Hepatocyte (in vitro differentiated cells): ENCODE measurements at regions not wholly inside any gene's neighbourhood (a gene's known extent, or its start where the extent isn't known, plus 50 kb on each side); places are given as distances from the start of the nearest gene placed in this dataset.

Source experiments
- DNase-seq: peaks from one replicate; pipeline ENCODE4 v3.0.0-alpha.2; 2016; ENCODE audit warnings: low spot score
- H2AFZ ChIP-seq: fragments of 200-600 bp; sonication (generic); 2 replicates; pipeline ENCODE4 v1.6.0; 2016; ENCODE audit warnings: antibody characterized with exemption, mild to moderate bottlenecking
- H3K27ac ChIP-seq: fragments of 200-600 bp; sonication (generic); 2 replicates; pipeline ENCODE4 v1.5.1; 2016; ENCODE audit warnings: mild to moderate bottlenecking
- H3K27me3 ChIP-seq: fragments of 200-600 bp; sonication (generic); 2 replicates; pipeline ENCODE4 v1.6.1; 2016
- H3K36me3 ChIP-seq: fragments of 200-600 bp; sonication (generic); replicated peaks from 2 replicates; pipeline ENCODE4 v1.5.1; 2016; ENCODE audit warnings: low read depth; ENCODE audit not compliant: insufficient read depth
- H3K4me1 ChIP-seq: fragments of 200-600 bp; sonication (generic); 2 replicates; pipeline ENCODE4 v1.5.1; 2016; ENCODE audit warnings: mild to moderate bottlenecking, moderate library complexity; ENCODE audit not compliant: insufficient read depth
- H3K4me2 ChIP-seq: fragments of 200-600 bp; sonication (generic); 2 replicates; pipeline ENCODE4 v1.6.0; 2016
- H3K4me3 ChIP-seq: fragments of 200-600 bp; sonication (generic); 2 replicates; pipeline ENCODE4 v1.5.1; 2016; ENCODE audit warnings: mild to moderate bottlenecking
- H3K79me2 ChIP-seq: fragments of 200-600 bp; sonication (generic); 2 replicates; pipeline ENCODE4 v1.6.0; 2017; ENCODE audit warnings: mild to moderate bottlenecking
- H3K9me2 ChIP-seq: fragments of 200-600 bp; sonication (generic); replicated peaks from 2 replicates; pipeline ENCODE4 v1.6.0; 2017; ENCODE audit warnings: mild to moderate bottlenecking; ENCODE audit not compliant: insufficient read depth
- H3K9me3 ChIP-seq: fragments of 200-600 bp; sonication (generic); 2 replicates; pipeline ENCODE4 v1.5.1; 2016; ENCODE audit warnings: low read depth, mild to moderate bottlenecking
- H4K20me1 ChIP-seq: fragments of 200-600 bp; sonication (generic); 2 replicates; pipeline ENCODE4 v1.6.0; 2016; ENCODE audit warnings: mild to moderate bottlenecking; ENCODE audit not compliant: insufficient read depth, poor library complexity, severe bottlenecking
- EZH2 ChIP-seq: fragments of 200-600 bp; sonication (generic); IDR thresholded peaks from 2 replicates; pipeline ENCODE4 v1.6.1; 2016; ENCODE audit warnings: antibody characterized with exemption, mild to moderate bottlenecking, borderline replicate concordance
- EZH2phosphoT487 ChIP-seq: fragments of 200-600 bp; sonication (generic); IDR thresholded peaks from one replicate; pipeline ENCODE4 v1.6.1; 2018; ENCODE audit warnings: antibody characterized with exemption, mild to moderate bottlenecking, low read depth, moderate library complexity; ENCODE audit not compliant: unreplicated experiment, severe bottlenecking
- whole genome bisulfite sequencing: methylation state at CpG from one replicate; pipeline ENCODE4 v1.1.6; 2016; ENCODE audit warnings: low lambda C conversion rate; ENCODE audit errors: missing lambda C conversion rate; 5-methylcytosine and 5-hydroxymethylcytosine counted together
- TF ChIP-seq, protein P1 (sequence below): fragments of 200-600 bp; sonication (generic); IDR thresholded peaks from 2 replicates; pipeline ENCODE4 v1.5.1; 2016; ENCODE audit warnings: antibody characterized with exemption, mild to moderate bottlenecking; ENCODE audit not compliant: poor library complexity

DNA sequence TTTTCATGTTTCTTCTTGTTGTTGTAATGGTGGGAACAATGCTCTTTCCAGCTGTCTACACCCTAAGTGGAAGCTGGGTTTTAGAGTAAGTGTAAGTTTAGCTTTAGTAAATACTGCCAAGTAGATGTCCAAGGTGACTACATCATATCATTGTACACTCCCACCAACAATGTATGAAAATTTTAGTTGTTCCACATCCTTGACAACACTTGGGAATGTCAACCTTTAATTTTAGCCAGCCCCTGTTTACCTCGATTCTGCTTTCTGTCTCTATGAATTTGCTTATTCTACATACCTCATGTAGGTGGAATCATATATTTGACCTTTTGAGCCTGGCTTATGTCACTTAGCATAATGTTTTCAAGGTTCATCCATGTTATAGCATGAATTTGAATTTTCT is 93.0 kb downstream of the MTPAP start:
- Histone ChIP-seq H3K9me3 (no peaks in the 10 kb centered on the region), H3K4me3 (no peak overlapping the region), H4K20me1 (no peaks in the 10 kb centered on the region), H3K9me2 (no peaks in the 10 kb centered on the region), H3K27ac (no peak overlapping the region), H2AFZ (no peak overlapping the region), H3K4me2 (no peak overlapping the region), H3K4me1 (no peaks in the 10 kb centered on the region), H3K79me2 (no peaks in the 10 kb centered on the region), H3K27me3 (no peaks in the 10 kb centered on the region), H3K36me3 (no peaks in the 10 kb centered on the region)
- TF ChIP-seq EZH2phosphoT487, result no peak
- TF ChIP-seq EZH2, result no peak
- TF ChIP-seq, protein P1, sequence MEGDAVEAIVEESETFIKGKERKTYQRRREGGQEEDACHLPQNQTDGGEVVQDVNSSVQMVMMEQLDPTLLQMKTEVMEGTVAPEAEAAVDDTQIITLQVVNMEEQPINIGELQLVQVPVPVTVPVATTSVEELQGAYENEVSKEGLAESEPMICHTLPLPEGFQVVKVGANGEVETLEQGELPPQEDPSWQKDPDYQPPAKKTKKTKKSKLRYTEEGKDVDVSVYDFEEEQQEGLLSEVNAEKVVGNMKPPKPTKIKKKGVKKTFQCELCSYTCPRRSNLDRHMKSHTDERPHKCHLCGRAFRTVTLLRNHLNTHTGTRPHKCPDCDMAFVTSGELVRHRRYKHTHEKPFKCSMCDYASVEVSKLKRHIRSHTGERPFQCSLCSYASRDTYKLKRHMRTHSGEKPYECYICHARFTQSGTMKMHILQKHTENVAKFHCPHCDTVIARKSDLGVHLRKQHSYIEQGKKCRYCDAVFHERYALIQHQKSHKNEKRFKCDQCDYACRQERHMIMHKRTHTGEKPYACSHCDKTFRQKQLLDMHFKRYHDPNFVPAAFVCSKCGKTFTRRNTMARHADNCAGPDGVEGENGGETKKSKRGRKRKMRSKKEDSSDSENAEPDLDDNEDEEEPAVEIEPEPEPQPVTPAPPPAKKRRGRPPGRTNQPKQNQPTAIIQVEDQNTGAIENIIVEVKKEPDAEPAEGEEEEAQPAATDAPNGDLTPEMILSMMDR, result no peak
- no peak for DNase-seq
- WGBS, result 76% methylated on average over 1 of the region's 1 CpG

DNA sequence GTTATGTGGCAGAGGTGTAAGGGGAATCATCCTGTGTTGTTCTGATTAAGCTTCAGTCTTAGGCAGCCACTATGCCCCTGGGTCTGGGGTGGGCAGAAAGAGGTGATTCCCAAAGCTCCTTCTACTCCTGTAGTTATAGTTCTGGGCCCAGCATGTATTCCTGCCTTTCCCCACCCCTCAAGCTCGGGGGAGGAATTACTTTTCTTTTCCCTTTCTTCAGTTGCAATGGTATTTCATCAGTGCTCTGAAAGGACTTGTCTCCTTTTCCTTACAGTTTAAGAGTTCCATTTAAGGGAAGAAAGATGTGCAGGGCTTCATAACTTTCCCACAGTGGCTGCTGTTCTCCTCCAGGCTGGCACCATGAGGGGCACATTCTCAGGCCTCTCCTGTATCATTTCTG is 94.2 kb downstream of the MTPAP start:
- no peaks in the 10 kb centered on the region for H3K36me3 ChIP-seq
- H3K79me2 ChIP-seq, result no peaks in the 10 kb centered on the region
- TF ChIP-seq EZH2phosphoT487 (no peak), EZH2 (no peak)
- TF ChIP-seq, protein P1, result no peak
- no peaks in the 10 kb centered on the region for H3K4me1 ChIP-seq
- H3K27me3 ChIP-seq, result no peaks in the 10 kb centered on the region
- no peaks in the 10 kb centered on the region for H3K9me2 ChIP-seq
- H3K9me3 ChIP-seq, result no peaks in the 10 kb centered on the region
- 69% methylated on average over 1 of the region's 1 CpG for WGBS
- no peak overlapping the region for H3K4me2 ChIP-seq
- H4K20me1 ChIP-seq, result no peaks in the 10 kb centered on the region
- H3K27ac ChIP-seq, result no peak overlapping the region
- DNase-seq, result no peak
- H3K4me3 ChIP-seq, result no peak overlapping the region
- H2AFZ ChIP-seq, result no peak overlapping the region

DNA sequence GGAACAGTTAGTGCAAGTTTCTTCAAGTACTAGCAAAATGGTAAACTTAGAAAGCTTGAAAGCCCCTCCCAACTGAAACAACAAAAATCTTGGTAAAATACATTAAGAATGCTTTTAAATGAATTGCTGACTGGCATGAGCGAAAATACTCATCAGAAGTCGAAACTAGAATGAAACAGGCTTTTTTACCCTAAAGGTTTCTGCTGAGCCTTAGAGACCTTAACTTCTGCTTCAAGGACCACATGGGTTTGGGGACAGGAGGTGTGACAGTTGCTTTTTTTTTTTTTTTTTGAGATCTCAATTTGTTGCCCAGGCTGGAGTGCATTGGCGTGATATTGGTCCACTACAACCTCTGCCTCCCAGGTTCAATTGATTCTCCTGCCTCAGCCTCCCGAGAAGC is 100.3 kb downstream of the MTPAP start:
- H3K79me2 ChIP-seq, result no peaks in the 10 kb centered on the region
- no peaks in the 10 kb centered on the region for H3K27me3 ChIP-seq
- H4K20me1 ChIP-seq, result no peaks in the 10 kb centered on the region
- H3K4me1 ChIP-seq, result no peaks in the 10 kb centered on the region
- no peak overlapping the region for H3K4me3 ChIP-seq
- H3K27ac ChIP-seq, result no peak overlapping the region
- no peak overlapping the region for H3K4me2 ChIP-seq
- no peaks in the 10 kb centered on the region for H3K9me2 ChIP-seq
- H3K9me3 ChIP-seq, result no peaks in the 10 kb centered on the region
- no peak for TF ChIP-seq EZH2phosphoT487
- TF ChIP-seq, protein P1, result no peak
- WGBS, result 81% methylated on average over 4 of the region's 4 CpGs
- no peak overlapping the region for H2AFZ ChIP-seq
- DNase-seq, result no peak
- no peaks in the 10 kb centered on the region for H3K36me3 ChIP-seq

DNA sequence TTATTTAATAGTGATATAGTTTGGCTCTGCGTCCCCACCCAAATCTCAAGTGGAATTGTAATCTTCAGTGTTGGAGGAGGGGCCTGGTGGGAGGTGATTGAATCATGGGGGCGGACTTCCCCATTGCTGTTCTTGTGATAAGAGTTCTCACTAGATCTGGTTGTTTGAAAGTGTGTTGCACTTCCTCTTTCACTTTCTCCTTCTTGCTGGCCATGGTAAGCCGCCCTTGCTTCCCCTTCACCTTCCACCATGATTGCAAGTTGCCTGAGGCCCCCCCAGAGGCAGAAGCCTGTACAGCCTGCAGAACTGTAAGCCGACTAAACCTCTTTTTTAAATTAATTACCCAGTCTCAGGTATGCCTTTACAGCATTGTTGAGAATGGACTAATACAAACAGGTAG is 101.4 kb downstream of the MTPAP start:
- H3K9me3 ChIP-seq, result no peaks in the 10 kb centered on the region
- DNase-seq, result no peak
- H2AFZ ChIP-seq, result no peak overlapping the region
- no peaks in the 10 kb centered on the region for H3K27me3 ChIP-seq
- H3K79me2 ChIP-seq, result no peaks in the 10 kb centered on the region
- H3K4me3 ChIP-seq, result no peak overlapping the region
- H3K9me2 ChIP-seq, result no peaks in the 10 kb centered on the region
- H3K4me1 ChIP-seq, result no peaks in the 10 kb centered on the region
- H3K27ac ChIP-seq, result no peak overlapping the region
- H3K36me3 ChIP-seq, result no peaks in the 10 kb centered on the region
- H4K20me1 ChIP-seq, result no peaks in the 10 kb centered on the region
- TF ChIP-seq EZH2 (no peak), EZH2phosphoT487 (no peak)
- TF ChIP-seq, protein P1, result no peak
- H3K4me2 ChIP-seq, result no peak overlapping the region
- WGBS, result 94% methylated on average over 4 of the region's 4 CpGs
